GM19023 (cell line): ENCODE measurements at regions not wholly inside any gene's neighbourhood (a gene's known extent, or its start where the extent isn't known, plus 50 kb on each side); places are given as distances from the start of the nearest gene placed in this dataset.
"Not testable (repeated sequence)": the region's sequence is repeated elsewhere in the genome, so short reads cannot be mapped to it uniquely, and the experiment has no call there.

ENCODE experiments used
- ATAC-seq: cut with Tn5 transposase; IDR thresholded peaks from one replicate; pipeline ENCODE4 v1.9.1; 2021; ENCODE audit warnings: mild to moderate bottlenecking, moderate library complexity; ENCODE audit not compliant: unreplicated experiment

DNA sequence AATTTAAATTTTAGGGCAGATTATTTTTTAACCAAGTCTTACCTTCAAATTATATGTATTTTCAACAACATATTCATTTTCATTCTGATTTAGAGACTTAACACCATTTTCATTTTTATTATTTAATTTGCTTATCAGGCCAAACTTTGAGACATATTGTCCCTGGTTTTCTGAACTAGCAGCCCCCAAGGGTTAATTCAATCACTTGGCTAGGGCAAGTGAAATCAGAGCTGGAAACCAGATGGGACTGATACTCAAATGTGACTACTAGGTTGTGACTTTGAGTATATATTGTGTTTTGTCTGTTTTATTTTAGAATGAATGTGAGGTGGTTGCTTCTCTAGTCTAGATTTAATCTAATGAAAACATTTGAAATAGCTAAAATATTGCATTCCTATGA, 198.9 kb upstream of the PTGFR start:
- ATAC-seq: no peak

DNA sequence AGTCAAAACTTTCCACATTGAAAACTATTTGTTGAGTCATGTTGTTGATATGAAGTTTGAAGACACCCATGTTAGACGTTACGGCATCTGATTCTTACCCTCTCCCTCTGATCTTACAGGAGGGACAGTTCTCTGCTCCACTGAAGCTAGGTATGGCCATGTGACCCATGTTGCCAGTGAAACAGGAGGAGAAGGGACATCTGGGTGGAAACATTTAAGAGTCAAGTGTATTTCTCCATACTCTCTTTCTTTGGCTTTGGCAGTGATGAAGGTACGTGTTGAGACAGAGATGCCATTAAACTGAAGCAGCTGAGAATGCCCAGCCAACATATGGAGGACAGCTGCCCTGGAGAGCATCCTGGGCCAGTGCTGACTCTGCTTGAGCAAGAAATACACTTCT, 198.4 kb upstream of the PTGFR start:
- no peak for ATAC-seq

GRCh38 chr1:78297836-78298235, 192.9 kb upstream of the PTGFR start:
- no peak for ATAC-seq

GRCh38 chr1:78298349-78298748, 192.4 kb upstream of the PTGFR start:
- ATAC-seq: no peak

- ATAC-seq: no peak
These were observed 189.6 kb upstream of the PTGFR start for GRCh38 chr1:78301141-78301540.

DNA sequence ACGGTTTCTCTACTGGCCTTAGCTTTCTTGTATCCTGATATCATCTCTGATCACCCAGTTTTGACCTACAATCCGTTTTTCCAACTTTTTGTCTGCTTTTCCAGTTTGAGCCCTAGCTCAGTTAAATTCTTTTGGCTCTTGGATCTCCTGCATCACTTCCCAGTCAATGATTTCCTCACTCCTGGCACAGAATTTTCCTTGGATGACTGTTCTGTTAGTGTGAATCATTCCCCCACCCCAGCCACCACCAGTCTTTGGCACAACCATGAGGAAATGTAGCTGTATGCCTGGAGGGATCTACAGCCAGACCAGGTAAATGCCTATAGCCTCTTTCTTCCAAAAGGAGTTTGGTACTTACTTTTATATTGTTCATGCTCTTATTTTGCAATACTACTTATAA, 187.2 kb upstream of the PTGFR start:
- ATAC-seq: no peak

DNA sequence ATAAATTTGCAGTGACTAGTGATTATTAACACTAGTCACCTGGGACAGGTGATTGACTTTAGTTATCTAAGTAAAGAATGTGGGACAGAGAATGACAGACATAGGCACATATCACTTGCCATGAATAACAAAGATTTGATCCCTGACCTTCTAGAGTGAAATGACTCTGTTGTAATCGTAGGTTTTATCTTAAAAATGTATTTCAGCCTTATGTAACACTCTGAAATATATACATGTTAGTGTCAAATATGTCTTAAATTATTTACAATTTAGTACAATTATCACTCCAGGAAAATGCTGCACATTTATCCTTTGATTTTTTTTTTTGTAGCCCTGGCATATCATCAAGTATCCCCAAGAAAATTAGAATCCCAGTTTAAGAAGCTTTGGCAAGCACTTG, 186.4 kb upstream of the PTGFR start:
- ATAC-seq: no peak

GRCh38 chr1:78304761-78305160, 186.0 kb upstream of the PTGFR start:
- ATAC-seq: no peak

GRCh38 chr1:78310261-78310660, 180.5 kb upstream of the PTGFR start:
- ATAC-seq: not testable (repeated sequence)

DNA sequence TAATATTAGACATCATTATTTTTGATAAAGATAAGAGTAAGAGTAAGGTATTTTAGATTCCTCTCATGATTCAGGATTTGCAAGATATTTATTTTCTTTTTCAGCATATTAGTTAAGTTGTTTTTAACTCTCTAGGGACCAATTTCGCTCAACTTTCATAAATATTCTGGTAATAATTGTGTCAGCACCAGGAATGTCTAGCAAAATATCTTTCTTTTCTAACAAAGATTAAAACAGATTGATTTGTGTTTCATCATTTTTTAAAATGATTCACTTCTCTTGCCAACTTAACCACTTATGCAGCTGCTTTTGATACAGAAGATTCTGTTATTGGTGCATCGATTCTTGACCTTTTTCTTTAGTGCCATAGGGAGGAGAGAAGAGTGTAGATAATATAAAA, 172.8 kb upstream of the PTGFR start:
- no peak for ATAC-seq

- ATAC-seq: no peak
These were observed 171.2 kb upstream of the PTGFR start for GRCh38 chr1:78319603-78320002.

DNA sequence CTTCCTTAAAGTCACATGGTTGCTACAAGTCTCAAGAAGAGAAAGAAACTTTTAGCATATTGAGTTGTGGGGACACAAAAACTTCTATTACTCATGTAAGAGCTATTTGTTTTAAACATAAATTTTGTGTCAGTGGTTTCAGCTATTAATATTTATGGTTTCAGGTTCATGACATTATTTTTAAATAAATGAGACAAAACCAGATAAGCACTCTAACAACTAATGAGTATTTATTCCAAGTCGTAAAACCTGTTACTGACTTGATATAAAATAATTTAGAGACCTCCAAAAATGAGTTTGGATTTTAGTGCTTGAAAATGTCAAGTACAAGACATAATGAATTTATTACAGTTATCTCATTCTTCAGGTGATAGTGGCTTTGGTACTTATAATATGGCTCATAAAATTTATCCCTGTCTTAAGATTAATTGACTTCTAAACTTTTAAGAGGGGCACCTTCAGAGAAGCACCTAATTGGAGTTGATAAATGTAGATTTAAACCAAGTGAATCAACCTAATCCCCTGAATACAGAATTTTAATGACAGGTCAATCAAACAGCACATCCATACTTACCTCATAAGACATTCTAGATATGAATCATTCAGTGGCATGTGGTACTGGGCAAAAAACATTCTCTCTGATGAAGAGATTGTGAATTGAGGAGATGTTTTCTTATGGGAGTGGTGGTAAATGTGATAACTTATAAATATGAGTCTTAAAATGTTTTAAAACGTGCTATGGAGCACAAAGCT, 167.7 kb upstream of the PTGFR start:
- no peak for ATAC-seq

DNA sequence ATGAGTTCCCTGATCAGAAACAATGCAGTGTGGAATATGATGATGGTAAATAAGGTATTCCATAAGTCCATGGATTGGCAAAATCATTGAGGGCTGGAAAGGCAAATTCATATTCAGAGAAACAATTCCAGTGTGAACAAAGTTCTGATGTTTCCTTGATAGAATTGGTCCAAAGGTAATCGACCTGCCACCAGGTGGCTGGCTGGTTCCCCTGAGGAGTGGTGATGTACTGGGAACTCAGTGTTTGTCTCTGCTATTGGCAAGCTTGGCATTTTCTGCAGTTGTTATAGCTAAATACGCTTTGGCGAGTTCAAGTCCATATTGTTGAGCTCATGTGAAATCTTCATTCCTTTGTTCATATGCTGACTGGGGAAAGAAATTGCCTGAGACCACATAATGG, 165.5 kb upstream of the PTGFR start:
- no peak for ATAC-seq

DNA sequence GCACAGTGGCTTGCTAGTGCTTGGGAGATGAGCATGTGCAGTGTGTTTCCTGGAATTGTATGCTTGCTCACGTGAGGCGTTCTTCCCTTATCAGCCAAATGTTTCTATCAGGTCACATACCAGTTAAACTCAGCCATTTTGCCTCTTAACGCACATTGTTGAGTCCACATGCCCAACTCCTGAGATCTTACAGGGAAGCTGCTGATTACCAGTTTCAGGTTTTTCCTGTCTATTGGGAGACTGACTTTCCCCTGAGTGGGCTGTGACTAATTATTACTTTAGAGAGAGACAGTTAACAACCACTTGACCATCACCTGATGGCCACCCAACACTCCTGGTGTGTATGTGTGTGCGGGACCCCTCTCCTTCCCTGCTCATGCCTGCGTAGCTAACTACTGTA, 161.3 kb upstream of the PTGFR start:
- ATAC-seq: no peak

DNA sequence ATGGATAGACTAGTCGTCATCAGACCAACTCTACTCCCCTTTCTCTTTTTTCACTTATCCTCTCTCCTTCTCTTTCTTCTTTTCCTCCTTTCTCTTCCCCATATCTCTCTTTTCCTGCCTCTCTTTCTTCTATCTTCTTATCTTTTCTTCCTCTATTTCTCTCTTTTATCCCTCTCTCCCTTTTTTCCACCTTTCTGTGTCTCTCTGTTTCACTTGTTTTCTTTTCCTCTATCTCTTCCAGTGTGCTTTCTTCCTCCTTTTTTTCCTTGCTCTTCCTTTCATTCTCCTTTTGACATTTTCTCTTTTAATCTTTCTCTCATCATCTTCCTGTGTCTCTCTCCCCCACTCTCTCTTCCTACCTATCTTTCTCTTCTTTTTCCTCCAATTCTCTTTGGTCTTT, 159.0 kb upstream of the PTGFR start:
- ATAC-seq: no peak

DNA sequence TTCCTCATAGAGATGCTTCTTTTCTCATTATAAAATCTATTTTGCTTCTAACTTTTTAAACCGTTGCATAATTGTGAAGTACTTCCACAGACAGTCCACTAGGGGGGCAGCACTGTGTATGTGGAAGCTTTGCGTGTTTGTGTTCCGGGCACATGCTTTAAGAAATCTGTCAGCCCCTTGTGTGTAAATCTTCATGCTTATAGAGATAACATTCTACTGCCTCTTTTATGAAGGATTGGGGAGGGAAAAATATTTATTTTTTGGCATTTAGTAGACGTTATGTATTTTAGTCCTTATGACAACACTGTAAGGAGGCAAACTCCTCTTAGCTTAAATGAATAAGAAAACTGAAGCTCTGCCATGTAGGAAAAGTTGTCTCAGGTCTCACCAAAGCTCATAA, 157.3 kb upstream of the PTGFR start:
- ATAC-seq: peak; percentile 62

GRCh38 chr1:78334114-78334513, 156.7 kb upstream of the PTGFR start:
- no peak for ATAC-seq

- ATAC-seq: no peak
These were observed 155.8 kb upstream of the PTGFR start for GRCh38 chr1:78334952-78335351.

DNA sequence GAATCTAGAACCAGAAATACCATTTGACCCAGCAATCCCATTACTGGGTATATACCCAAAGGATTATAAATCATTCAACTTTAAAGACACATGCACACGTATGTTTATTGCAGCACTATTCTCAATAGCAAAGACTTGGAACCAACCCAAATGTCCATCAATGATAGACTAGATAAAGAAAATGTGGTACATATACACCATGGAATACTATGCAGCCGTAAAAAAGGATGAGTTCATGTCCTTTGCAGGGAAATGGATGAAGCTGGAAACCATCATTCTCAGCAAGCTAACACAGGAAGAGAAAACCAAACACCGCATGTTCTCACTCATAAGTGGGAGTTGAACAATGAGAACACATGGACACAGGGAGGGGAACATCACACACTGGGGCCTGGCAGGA, 154.0 kb upstream of the PTGFR start:
- ATAC-seq: not testable (repeated sequence)

DNA sequence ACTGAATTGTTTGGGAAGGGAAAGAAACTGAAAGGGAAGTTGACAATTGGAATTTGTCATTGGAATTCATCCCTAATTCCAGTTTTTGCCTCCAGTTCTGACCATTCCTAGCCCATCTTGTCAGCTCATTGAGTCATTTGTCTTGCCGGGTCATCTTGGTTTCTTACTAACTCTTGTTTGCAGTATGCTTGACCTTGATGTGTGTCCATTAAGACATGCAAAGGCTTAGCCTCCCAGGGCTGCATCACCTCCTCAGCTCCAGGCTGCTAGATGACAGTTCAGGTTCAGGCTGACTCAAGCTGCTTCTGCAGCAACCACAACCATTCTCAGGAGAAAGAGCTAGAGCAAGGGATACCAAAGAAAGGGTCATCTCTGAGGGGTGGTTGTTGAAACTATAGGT, 151.3 kb upstream of the PTGFR start:
- no peak for ATAC-seq

GRCh38 chr1:78340006-78340405, 150.8 kb upstream of the PTGFR start:
- ATAC-seq: no peak

GRCh38 chr1:78348496-78349284, 142.1 kb upstream of the PTGFR start:
- ATAC-seq: no peak
